ENCODE measurements at regions not wholly inside any gene's neighbourhood (a gene's known extent, or its start where the extent isn't known, plus 50 kb on each side); places are given as distances from the start of the nearest gene placed in this dataset.
"Not testable (repeated sequence)": the region's sequence is repeated elsewhere in the genome, so short reads cannot be mapped to it uniquely, and the experiment has no call there.

- no peak for DNase-seq
Measured at GRCh38 chr21:35840949-35841348, 219.4 kb downstream of the SETD4 start.

GRCh38 chr21:35840197-35840799 is 220.0 kb downstream of the SETD4 start:
- DNase-seq: peak; percentile 66

- DNase-seq: no peak
Measured at GRCh38 chr21:35838987-35839763, 221.2 kb downstream of the SETD4 start.

- DNase-seq: no peak
Measured at GRCh38 chr21:35838350-35838749, 222.0 kb downstream of the SETD4 start.

GRCh38 chr21:35833991-35834390 is 226.3 kb downstream of the SETD4 start:
- no peak for DNase-seq

GRCh38 chr21:35833388-35833787 is 226.9 kb downstream of the SETD4 start:
- no peak for DNase-seq

- DNase-seq: no peak
Measured at GRCh38 chr21:35831230-35831629, 229.1 kb downstream of the SETD4 start.

GRCh38 chr21:35829067-35829466 is 231.3 kb downstream of the SETD4 start:
- DNase-seq: no peak

GRCh38 chr21:35828161-35828560 is 232.2 kb downstream of the SETD4 start:
- DNase-seq: no peak

GRCh38 chr21:35827004-35827403 is 233.3 kb downstream of the SETD4 start:
- DNase-seq: no peak

GRCh38 chr21:35825370-35826353 is 234.7 kb downstream of the SETD4 start:
- no peak for DNase-seq

GRCh38 chr21:35824136-35824535 is 236.2 kb downstream of the SETD4 start:
- no peak for DNase-seq

- DNase-seq: no peak
Measured at GRCh38 chr21:35819134-35819533, 241.2 kb downstream of the SETD4 start.

- DNase-seq: no peak
Measured at GRCh38 chr21:35818597-35818996, 241.7 kb downstream of the SETD4 start.

- DNase-seq: no peak
Measured at GRCh38 chr21:35814858-35815619, 245.3 kb downstream of the SETD4 start.

GRCh38 chr21:35812679-35813078 is 247.6 kb downstream of the SETD4 start:
- no peak for DNase-seq

- no peak for DNase-seq
Measured at GRCh38 chr21:35811191-35811806, 249.0 kb downstream of the SETD4 start.

GRCh38 chr21:35810431-35810970 is 249.8 kb downstream of the SETD4 start:
- no peak for DNase-seq

GRCh38 chr21:35801391-35801790 is 258.9 kb downstream of the SETD4 start:
- no peak for DNase-seq

- not testable (repeated sequence) for DNase-seq
Measured at GRCh38 chr21:35800796-35801385, 259.4 kb downstream of the SETD4 start.

GRCh38 chr21:35796844-35797243 is 263.5 kb downstream of the SETD4 start:
- no peak for DNase-seq

Data from amniotic stem cell (primary cell).